Loucy (cell line): ENCODE measurements at regions not wholly inside any gene's neighbourhood (a gene's known extent, or its start where the extent isn't known, plus 50 kb on each side); places are given as distances from the start of the nearest gene placed in this dataset.

Source experiments
- EZH2phosphoT487 ChIP-seq: fragments of 200-600 bp; IDR thresholded peaks from 2 replicates; pipeline ENCODE4 v1.6.1; 2018; ENCODE audit warnings: antibody characterized with exemption, mild to moderate bottlenecking, moderate library complexity, borderline replicate concordance
- TF ChIP-seq, protein P1 (sequence below): fragments of 200-600 bp; sonication (generic); conservative IDR thresholded peaks from 2 replicates; pipeline ENCODE4 v1.5.1; 2014; ENCODE audit warnings: mild to moderate bottlenecking, antibody characterized with exemption, low read length

GRCh38 chrX:40304115-40304514 lies 206.4 kb upstream of the BCOR start:
- TF ChIP-seq, protein P1, sequence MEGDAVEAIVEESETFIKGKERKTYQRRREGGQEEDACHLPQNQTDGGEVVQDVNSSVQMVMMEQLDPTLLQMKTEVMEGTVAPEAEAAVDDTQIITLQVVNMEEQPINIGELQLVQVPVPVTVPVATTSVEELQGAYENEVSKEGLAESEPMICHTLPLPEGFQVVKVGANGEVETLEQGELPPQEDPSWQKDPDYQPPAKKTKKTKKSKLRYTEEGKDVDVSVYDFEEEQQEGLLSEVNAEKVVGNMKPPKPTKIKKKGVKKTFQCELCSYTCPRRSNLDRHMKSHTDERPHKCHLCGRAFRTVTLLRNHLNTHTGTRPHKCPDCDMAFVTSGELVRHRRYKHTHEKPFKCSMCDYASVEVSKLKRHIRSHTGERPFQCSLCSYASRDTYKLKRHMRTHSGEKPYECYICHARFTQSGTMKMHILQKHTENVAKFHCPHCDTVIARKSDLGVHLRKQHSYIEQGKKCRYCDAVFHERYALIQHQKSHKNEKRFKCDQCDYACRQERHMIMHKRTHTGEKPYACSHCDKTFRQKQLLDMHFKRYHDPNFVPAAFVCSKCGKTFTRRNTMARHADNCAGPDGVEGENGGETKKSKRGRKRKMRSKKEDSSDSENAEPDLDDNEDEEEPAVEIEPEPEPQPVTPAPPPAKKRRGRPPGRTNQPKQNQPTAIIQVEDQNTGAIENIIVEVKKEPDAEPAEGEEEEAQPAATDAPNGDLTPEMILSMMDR: no peak
- TF ChIP-seq EZH2phosphoT487: no peak
